ENCODE measurements at regions not wholly inside any gene's neighbourhood (a gene's known extent, or its start where the extent isn't known, plus 50 kb on each side); places are given as distances from the start of the nearest gene placed in this dataset.

DNA sequence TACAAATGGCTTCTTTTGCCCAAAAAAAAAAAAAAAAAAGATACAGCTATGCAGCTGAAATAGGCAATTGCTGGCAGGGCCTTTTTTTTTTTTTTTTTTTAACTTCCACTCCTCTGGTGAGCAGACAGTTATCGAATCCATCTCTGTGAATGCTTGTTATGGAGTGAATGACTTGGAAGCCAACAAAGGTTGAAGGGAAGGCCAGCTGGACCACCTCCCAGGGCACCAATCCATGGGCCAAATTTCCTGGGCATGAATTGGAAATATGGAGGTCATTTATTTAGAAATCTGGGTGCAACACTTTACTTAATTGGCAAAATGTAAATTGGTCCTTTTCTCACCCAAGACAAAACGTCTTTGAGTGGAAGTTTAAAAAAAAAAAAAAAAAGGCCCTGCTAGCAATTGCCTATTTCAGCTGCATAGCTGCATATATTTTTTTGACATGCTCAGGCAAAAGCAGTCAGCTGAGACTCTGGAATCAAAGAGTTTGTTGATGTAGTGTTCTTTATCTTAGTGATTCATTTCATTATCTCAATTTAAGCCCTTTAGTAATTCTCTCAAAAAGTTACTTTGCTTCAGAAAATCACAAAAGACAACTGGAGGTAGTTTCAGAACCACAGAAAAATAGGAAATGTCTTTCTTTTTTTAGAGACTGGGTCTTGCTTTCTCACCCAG lies 392.2 kb upstream of the KLF4 start:
- H3K27me3 ChIP-seq (ENCODE audit: control insufficient read depth in 2 of 2, insufficient read depth in 2 of 2, low read length in 2 of 2), result peaks cover 0 to 1% of the 10 kb centered on the region in 2 experiments
- BruUV-seq (replicated peaks), result no TSS peak
- intact Hi-C loops (cut with micrococcal nuclease), result no loop called here
- POLR2A ChIA-PET, result no interaction called here
- H3K27ac ChIP-seq (ENCODE audit: insufficient read depth, low read depth, low read length), result no peak overlapping the region
- no peaks in the 10 kb centered on the region for H3K9me3 ChIP-seq (replicated peaks; ENCODE audit: control insufficient read depth, insufficient read depth, low read length)
- CTCF ChIA-PET, result no interaction called here
- no peak for DNase-seq (ENCODE audit: low read depth, low spot score)
- H3K9ac ChIP-seq (replicated peaks; ENCODE audit: extremely low read depth, insufficient read depth, low read length), result no peak overlapping the region
- no peak overlapping the region for H3K4me3 ChIP-seq (replicated peaks in 1 of 3; ENCODE audit: insufficient read depth in 1 of 3, low read depth in 1 of 3, low read length in 3 of 3)
- dilution Hi-C loops (cut with MboI; ENCODE audit: extremely low pct_ligation_motif_present, low sequenced_read_pairs), result no loop called here
- no peaks in the 10 kb centered on the region for H3K79me2 ChIP-seq (ENCODE audit: control insufficient read depth, insufficient read depth, low read length)
- H3K4me1 ChIP-seq (ENCODE audit: control insufficient read depth, extremely low read depth, insufficient read depth, low read length), result no peaks in the 10 kb centered on the region
- no peak overlapping the region for H2AFZ ChIP-seq (ENCODE audit: low read depth, low read length)
- no peaks in the 10 kb centered on the region for H3K9me1 ChIP-seq (replicated peaks; ENCODE audit: control insufficient read depth, extremely low read depth, insufficient read depth, low read length)
- no peak for TF ChIP-seq MYC (IDR thresholded peaks at IDR 0.05; ENCODE audit: low read depth, low read length)
- no peak for TF ChIP-seq GATA2 (IDR thresholded peaks at IDR 0.05; ENCODE audit: insufficient read depth, insufficient read length, low read depth, low read length)
- TF ChIP-seq FOS (IDR thresholded peaks at IDR 0.05; ENCODE audit: borderline replicate concordance, insufficient read depth, low read length), result no peak
- no peak for TF ChIP-seq JUN (IDR thresholded peaks at IDR 0.05; ENCODE audit: borderline replicate concordance, insufficient read depth, insufficient read length, low read depth)
- TF ChIP-seq EZH2 (IDR thresholded peaks at IDR 0.05; ENCODE audit: borderline replicate concordance, low read depth, low read length, severe bottlenecking), result no peak
- TF ChIP-seq, protein P1, sequence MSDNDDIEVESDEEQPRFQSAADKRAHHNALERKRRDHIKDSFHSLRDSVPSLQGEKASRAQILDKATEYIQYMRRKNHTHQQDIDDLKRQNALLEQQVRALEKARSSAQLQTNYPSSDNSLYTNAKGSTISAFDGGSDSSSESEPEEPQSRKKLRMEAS (IDR thresholded peaks at IDR 0.05; ENCODE audit: insufficient read depth, insufficient read length), result no peak
- FAIRE-seq, result no peak
- no peaks in the 10 kb centered on the region for H4K20me1 ChIP-seq (replicated peaks; ENCODE audit: control insufficient read depth, extremely low read depth, insufficient read depth, low read length)
- no peaks in the 10 kb centered on the region for H3K36me3 ChIP-seq (ENCODE audit: control insufficient read depth in 2 of 2, extremely low read depth in 1 of 2, insufficient read depth in 2 of 2, low read length in 2 of 2)
- H3K4me2 ChIP-seq (ENCODE audit: insufficient read depth, low read length), result no peak overlapping the region

- DNase-seq (ENCODE audit: low read depth, low spot score) (no peak), FAIRE-seq (no peak)
- Histone ChIP-seq H3K9me1 (replicated peaks; ENCODE audit: control insufficient read depth, extremely low read depth, insufficient read depth, low read length) (no peaks in the 10 kb centered on the region), H2AFZ (ENCODE audit: low read depth, low read length) (no peak overlapping the region), H3K9ac (replicated peaks; ENCODE audit: extremely low read depth, insufficient read depth, low read length) (no peak overlapping the region), H3K4me2 (ENCODE audit: insufficient read depth, low read length) (no peak overlapping the region), H3K36me3 (ENCODE audit: control insufficient read depth in 2 of 2, extremely low read depth in 1 of 2, insufficient read depth in 2 of 2, low read length in 2 of 2) (no peaks in the 10 kb centered on the region), H4K20me1 (replicated peaks; ENCODE audit: control insufficient read depth, extremely low read depth, insufficient read depth, low read length) (no peaks in the 10 kb centered on the region), H3K79me2 (ENCODE audit: control insufficient read depth, insufficient read depth, low read length) (no peaks in the 10 kb centered on the region), H3K9me3 (replicated peaks; ENCODE audit: control insufficient read depth, insufficient read depth, low read length) (no peaks in the 10 kb centered on the region), H3K4me3 (replicated peaks in 1 of 3; ENCODE audit: insufficient read depth in 1 of 3, low read depth in 1 of 3, low read length in 3 of 3) (no peak overlapping the region), H3K4me1 (ENCODE audit: control insufficient read depth, extremely low read depth, insufficient read depth, low read length) (no peaks in the 10 kb centered on the region), H3K27ac (ENCODE audit: insufficient read depth, low read depth, low read length) (no peak overlapping the region), H3K27me3 (ENCODE audit: control insufficient read depth in 2 of 2, insufficient read depth in 2 of 2, low read length in 2 of 2) (peaks cover 0 to 1% of the 10 kb centered on the region in 2 experiments)
- BruUV-seq (replicated peaks), result no TSS peak
- CTCF ChIA-PET, result no interaction called here
- intact Hi-C loops (cut with micrococcal nuclease) (no loop called here), dilution Hi-C loops (cut with MboI; ENCODE audit: extremely low pct_ligation_motif_present, low sequenced_read_pairs) (no loop called here)
- POLR2A ChIA-PET, result no interaction called here
- no peak for TF ChIP-seq GATA2 (IDR thresholded peaks at IDR 0.05; ENCODE audit: insufficient read depth, insufficient read length, low read depth, low read length)
- no peak for TF ChIP-seq JUN (IDR thresholded peaks at IDR 0.05; ENCODE audit: borderline replicate concordance, insufficient read depth, insufficient read length, low read depth)
- TF ChIP-seq EZH2 (IDR thresholded peaks at IDR 0.05; ENCODE audit: borderline replicate concordance, low read depth, low read length, severe bottlenecking), result no peak
- TF ChIP-seq FOS (IDR thresholded peaks at IDR 0.05; ENCODE audit: borderline replicate concordance, insufficient read depth, low read length), result no peak
- TF ChIP-seq MYC (IDR thresholded peaks at IDR 0.05; ENCODE audit: low read depth, low read length), result no peak
- TF ChIP-seq POLR2A (IDR thresholded peaks at IDR 0.05; ENCODE audit: low read depth, low read length), result no peak
- TF ChIP-seq, protein P1 (IDR thresholded peaks at IDR 0.05; ENCODE audit: insufficient read depth, insufficient read length), result no peak
- TF ChIP-seq, protein P2, sequence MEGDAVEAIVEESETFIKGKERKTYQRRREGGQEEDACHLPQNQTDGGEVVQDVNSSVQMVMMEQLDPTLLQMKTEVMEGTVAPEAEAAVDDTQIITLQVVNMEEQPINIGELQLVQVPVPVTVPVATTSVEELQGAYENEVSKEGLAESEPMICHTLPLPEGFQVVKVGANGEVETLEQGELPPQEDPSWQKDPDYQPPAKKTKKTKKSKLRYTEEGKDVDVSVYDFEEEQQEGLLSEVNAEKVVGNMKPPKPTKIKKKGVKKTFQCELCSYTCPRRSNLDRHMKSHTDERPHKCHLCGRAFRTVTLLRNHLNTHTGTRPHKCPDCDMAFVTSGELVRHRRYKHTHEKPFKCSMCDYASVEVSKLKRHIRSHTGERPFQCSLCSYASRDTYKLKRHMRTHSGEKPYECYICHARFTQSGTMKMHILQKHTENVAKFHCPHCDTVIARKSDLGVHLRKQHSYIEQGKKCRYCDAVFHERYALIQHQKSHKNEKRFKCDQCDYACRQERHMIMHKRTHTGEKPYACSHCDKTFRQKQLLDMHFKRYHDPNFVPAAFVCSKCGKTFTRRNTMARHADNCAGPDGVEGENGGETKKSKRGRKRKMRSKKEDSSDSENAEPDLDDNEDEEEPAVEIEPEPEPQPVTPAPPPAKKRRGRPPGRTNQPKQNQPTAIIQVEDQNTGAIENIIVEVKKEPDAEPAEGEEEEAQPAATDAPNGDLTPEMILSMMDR (IDR thresholded peaks at IDR 0.05; ENCODE audit: extremely low read depth in 1 of 2, insufficient read depth in 1 of 2, low read depth in 1 of 2, low read length in 2 of 2), result no peak
- no peak for TF ChIP-seq POLR2AphosphoS5 (IDR thresholded peaks at IDR 0.05; ENCODE audit: insufficient read depth, low read depth, low read length)
These were observed 388.9 kb upstream of the KLF4 start for GRCh38 chr9:107878462-107878861.

All from endothelial cell of umbilical vein (primary cell).